ENCODE measurements at regions not wholly inside any gene's neighbourhood (a gene's known extent, or its start where the extent isn't known, plus 50 kb on each side); places are given as distances from the start of the nearest gene placed in this dataset.

DNA sequence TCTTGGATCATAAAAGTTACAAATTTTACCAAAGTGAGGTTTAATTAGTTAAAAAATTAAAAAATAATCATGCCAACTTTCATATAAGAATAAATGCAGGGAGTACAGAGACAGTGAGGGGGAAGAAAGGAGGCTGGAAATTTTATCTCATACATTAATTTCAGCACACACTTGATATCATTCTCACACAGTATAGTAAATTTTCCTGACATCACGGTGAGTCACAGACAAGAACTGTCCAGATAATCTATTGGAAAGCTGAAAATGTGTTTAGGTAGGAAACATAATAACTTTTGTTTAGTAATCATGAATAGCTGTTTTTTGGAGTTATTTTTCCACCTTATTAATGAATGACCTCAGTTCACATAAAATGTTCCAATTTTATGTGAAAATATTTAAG, 1204.8 kb downstream of the GALC start:
- TF ChIP-seq EZH2 (IDR thresholded peaks at IDR 0.05; ENCODE audit: borderline replicate concordance, insufficient read depth, low read length, poor library complexity, severe bottlenecking) = no peak
- no peak for TF ChIP-seq CTCF (IDR thresholded peaks at IDR 0.05; ENCODE audit: poor library complexity, severe bottlenecking)
- no peak for TF ChIP-seq RAD21 (conservative IDR thresholded peaks at IDR 0.05)
- TF ChIP-seq REST (IDR thresholded peaks at IDR 0.05; ENCODE audit: borderline replicate concordance) = no peak
- no peak for TF ChIP-seq EP300 (conservative IDR thresholded peaks at IDR 0.05; ENCODE audit: poor library complexity, severe bottlenecking)
- no peak for TF ChIP-seq POLR2AphosphoS5 (IDR thresholded peaks at IDR 0.05)
- TF ChIP-seq TAF1 (IDR thresholded peaks at IDR 0.05; ENCODE audit: low read depth) = no peak
- TF ChIP-seq MXI1 (conservative IDR thresholded peaks at IDR 0.05; ENCODE audit: poor library complexity, severe bottlenecking) = no peak
